Psoas muscle (tissue), 7 donors: ENCODE measurements at regions not wholly inside any gene's neighbourhood (a gene's known extent, or its start where the extent isn't known, plus 50 kb on each side); places are given as distances from the start of the nearest gene placed in this dataset.

Source experiments
- ATAC-seq, 4 donors: fragments of 200-7000 bp; cut with Tn5 transposase; one replicate each; pipeline ENCODE4 v1.9.1; 2020; ENCODE audit warnings: moderate library complexity in 3 of 4, mild to moderate bottlenecking in 2 of 4
- DNase-seq, 2 donors: peaks; one replicate each; pipeline ENCODE4 v3.0.0-alpha.2; 2020
- H3K27ac ChIP-seq: fragments of 200-600 bp; one replicate; pipeline ENCODE4 v1.8.0; 2022
- H3K27me3 ChIP-seq, 3 donors: fragments of 200-600 bp in 1 of 3; one replicate each; pipeline versions ENCODE4 v1.6.1 to v1.8.0; 2013 to 2022; ENCODE audit warnings: low read length in 2 of 3, mild to moderate bottlenecking in 2 of 3, moderate library complexity in 1 of 3; ENCODE audit not compliant: insufficient read depth in 3 of 3
- H3K36me3 ChIP-seq, 2 donors: fragments of 200-600 bp in 1 of 2; one replicate each; pipeline versions ENCODE4 v1.6.1 to v1.8.0; 2013 to 2022; ENCODE audit warnings: low read depth in 1 of 2, mild to moderate bottlenecking in 1 of 2, moderate library complexity in 1 of 2; ENCODE audit not compliant: insufficient read depth in 1 of 2
- H3K4me1 ChIP-seq: fragments of 200-600 bp; one replicate; pipeline ENCODE4 v1.8.0; 2022
- H3K4me3 ChIP-seq: fragments of 200-600 bp; one replicate; pipeline ENCODE4 v1.8.0; 2022; ENCODE audit warnings: mild to moderate bottlenecking
- H3K9me3 ChIP-seq: fragments of 200-600 bp; one replicate; pipeline ENCODE4 v1.8.0; 2022
- WGBS, 3 donors: extraction: QIAGEN DNeasy Blood & Tissue Kit; methylation state at CpG; one replicate each; pipeline versions ENCODE4 v1.1.6 to v1.1.7; 2013; 5-methylcytosine and 5-hydroxymethylcytosine counted together
- intact Hi-C, 2 donors: fragments of 100-400 bp; cut with DNase I; formaldehyde crosslinking; loops; one replicate each; pipeline versions ENCODE4 v1.11.0 to v1.14.2; 2022
- TF ChIP-seq, protein P1 (sequence below): fragments of 200-600 bp; IDR thresholded peaks from one replicate; pipeline ENCODE4 v1.8.0; 2022; ENCODE audit warnings: antibody characterized with exemption
- donor health status: healthy with polysubstance abuse.
- donor health status: DM: no; HTN: no; CAD: no; lungs with moderate emphysema.
- donor health status: Bipolar disorder and iron deficiency.
- donor health status: healthy.
- donor health status: DM: yes; HTN: yes; CAD: no.
- donor health status: DM: no; HTN: no; CAD: no.
- donor health status: DM: yes; HTN: yes; CAD: no.

DNA sequence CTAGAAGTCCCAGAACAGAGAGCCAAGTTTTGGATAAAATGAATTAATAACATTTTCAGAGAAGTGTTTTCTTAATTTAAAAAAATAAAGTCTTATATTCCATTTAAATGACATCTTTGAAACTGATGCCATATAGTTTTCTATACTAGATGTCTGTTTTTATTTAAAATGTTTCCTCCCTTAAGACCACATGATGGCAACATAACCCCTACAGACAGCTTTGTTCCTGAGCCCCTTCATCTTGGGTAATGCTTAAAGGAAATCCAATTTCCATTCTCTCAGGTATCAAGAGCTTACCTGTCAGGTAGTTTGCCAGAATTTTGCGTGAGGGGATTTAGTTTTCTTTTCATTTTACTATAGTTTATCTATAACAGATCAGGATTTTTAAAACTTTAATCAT is 181.4 kb upstream of the UGT8 start:
- no peak for DNase-seq
- H3K27me3 ChIP-seq, result no peaks in the 10 kb centered on the region
- H3K4me1 ChIP-seq, result no peaks in the 10 kb centered on the region
- no peak overlapping the region for H3K27ac ChIP-seq
- no peak for ATAC-seq
- H3K36me3 ChIP-seq, result no peaks in the 10 kb centered on the region
- intact Hi-C loops, result no loop called here
- TF ChIP-seq, protein P1, sequence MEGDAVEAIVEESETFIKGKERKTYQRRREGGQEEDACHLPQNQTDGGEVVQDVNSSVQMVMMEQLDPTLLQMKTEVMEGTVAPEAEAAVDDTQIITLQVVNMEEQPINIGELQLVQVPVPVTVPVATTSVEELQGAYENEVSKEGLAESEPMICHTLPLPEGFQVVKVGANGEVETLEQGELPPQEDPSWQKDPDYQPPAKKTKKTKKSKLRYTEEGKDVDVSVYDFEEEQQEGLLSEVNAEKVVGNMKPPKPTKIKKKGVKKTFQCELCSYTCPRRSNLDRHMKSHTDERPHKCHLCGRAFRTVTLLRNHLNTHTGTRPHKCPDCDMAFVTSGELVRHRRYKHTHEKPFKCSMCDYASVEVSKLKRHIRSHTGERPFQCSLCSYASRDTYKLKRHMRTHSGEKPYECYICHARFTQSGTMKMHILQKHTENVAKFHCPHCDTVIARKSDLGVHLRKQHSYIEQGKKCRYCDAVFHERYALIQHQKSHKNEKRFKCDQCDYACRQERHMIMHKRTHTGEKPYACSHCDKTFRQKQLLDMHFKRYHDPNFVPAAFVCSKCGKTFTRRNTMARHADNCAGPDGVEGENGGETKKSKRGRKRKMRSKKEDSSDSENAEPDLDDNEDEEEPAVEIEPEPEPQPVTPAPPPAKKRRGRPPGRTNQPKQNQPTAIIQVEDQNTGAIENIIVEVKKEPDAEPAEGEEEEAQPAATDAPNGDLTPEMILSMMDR, result no peak
- 2 to 30% (median 19%) methylated on average over 1 of the region's 1 CpG for WGBS, 3 donors
- H3K4me3 ChIP-seq, result no peak overlapping the region
- H3K9me3 ChIP-seq, result no peaks in the 10 kb centered on the region

DNA sequence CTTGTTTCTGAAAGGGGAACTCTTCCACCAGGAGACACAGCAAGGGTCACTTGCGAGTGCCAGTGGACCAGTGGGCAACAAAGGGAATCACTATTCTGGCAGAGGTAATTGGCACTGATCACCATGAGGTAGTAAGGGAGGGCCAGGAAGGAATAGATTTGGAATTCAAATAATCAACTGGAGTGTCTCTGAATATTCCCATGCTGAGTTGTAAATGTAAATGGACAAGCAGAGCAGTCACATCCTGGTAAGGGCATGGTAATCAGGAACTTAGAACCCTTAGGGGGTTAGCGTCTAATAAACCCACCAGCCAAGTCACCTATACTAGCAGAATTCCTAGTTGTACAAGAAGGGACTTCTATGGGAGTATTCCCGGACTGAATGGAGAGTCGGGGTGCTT is 178.5 kb upstream of the UGT8 start:
- no peak overlapping the region for H3K27ac ChIP-seq
- ATAC-seq (no peak), DNase-seq (no peak)
- WGBS, 3 donors, result 70 to 92% (median 79%) methylated on average over 4 of the region's 4 CpGs
- TF ChIP-seq, protein P1, result no peak
- H3K27me3 ChIP-seq, result no peaks in the 10 kb centered on the region
- no peak overlapping the region for H3K4me3 ChIP-seq
- no peaks in the 10 kb centered on the region for H3K9me3 ChIP-seq
- no peaks in the 10 kb centered on the region for H3K4me1 ChIP-seq
- H3K36me3 ChIP-seq, result no peaks in the 10 kb centered on the region
- intact Hi-C loops, result no loop called here

DNA sequence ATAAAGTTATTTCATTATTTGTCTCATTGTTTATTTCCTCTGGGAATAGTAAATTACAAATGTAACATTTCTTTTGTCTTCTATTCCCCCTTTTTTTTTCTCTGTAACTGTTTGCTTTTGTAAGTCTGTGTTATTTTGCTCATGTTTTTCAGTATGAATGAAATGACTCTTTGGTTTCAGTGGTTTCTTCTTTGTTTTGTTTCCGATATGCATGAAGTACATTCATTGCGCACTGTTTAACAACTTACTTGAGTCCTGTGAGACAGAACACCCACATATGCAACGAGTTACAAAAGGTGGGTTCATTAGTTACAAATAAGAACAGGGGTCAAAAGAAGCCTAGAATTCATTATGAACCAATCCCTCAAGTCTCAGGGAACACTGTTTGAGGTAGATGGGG is 175.0 kb upstream of the UGT8 start:
- TF ChIP-seq, protein P1, result no peak
- ATAC-seq (no peak), DNase-seq (no peak)
- no peaks in the 10 kb centered on the region for H3K4me1 ChIP-seq
- 80 to 84% (median 81%) methylated on average over 3 of the region's 3 CpGs for WGBS, 3 donors
- intact Hi-C loops, result no loop called here
- no peak overlapping the region for H3K4me3 ChIP-seq
- no peak overlapping the region for H3K27ac ChIP-seq
- no peaks in the 10 kb centered on the region for H3K9me3 ChIP-seq
- H3K27me3 ChIP-seq, result no peaks in the 10 kb centered on the region
- no peaks in the 10 kb centered on the region for H3K36me3 ChIP-seq

DNA sequence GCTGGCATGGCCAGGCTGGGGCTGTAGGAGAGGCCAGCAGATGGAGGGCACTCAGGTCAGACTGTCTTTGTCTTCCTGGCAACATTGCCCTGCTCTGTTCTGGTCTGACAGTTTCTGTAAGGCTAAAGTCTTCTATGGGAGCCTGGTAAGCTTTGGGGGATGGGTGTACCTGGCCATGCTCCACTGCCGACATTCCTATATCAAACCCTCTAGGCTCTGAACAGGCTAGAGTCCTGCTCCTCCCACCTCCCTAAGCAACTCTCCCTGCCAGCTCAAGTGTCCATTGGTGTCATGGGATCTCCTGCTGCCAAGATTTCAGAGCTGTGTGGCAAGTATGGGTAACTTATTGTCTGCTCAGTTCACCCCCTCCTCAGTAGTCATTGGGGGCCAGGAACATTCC is 163.5 kb upstream of the UGT8 start:
- H3K36me3 ChIP-seq, result no peaks in the 10 kb centered on the region
- ATAC-seq, result no peak
- no peaks in the 10 kb centered on the region for H3K27me3 ChIP-seq
- TF ChIP-seq, protein P1, result no peak
- 83 to 91% (median 90%) methylated on average over 1 of the region's 1 CpG for WGBS, 3 donors
- intact Hi-C loops, result no loop called here
- no peaks in the 10 kb centered on the region for H3K9me3 ChIP-seq
- no peak for DNase-seq
- H3K27ac ChIP-seq, result no peak overlapping the region
- no peak overlapping the region for H3K4me3 ChIP-seq
- no peaks in the 10 kb centered on the region for H3K4me1 ChIP-seq

DNA sequence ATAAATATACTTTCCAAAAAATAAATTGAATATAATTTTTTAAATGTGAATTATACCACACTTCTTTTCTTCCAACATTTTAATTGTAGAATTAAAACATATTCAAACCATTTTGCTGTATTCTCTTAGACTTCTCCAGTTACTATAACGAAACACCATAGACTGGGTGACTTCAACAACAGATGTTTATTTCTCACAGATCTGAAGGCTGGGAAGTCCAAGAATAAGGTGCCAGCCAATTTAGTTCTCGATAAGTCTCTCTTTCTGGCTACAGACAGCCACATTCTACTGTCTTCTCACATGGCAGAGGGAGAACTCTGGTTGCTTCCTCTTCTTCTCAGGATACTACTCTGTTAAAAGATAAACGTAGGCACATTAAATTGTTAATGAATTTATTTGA is 155.8 kb upstream of the UGT8 start:
- TF ChIP-seq, protein P1, result no peak
- Histone ChIP-seq H3K36me3 (no peaks in the 10 kb centered on the region), H3K27me3 (no peaks in the 10 kb centered on the region), H3K4me3 (no peak overlapping the region), H3K9me3 (no peaks in the 10 kb centered on the region), H3K27ac (no peak overlapping the region), H3K4me1 (no peaks in the 10 kb centered on the region)
- ATAC-seq, result no peak
- 37 to 61% (median 44%) methylated on average over 3 of the region's 3 CpGs for WGBS, 3 donors
- intact Hi-C loops, result no loop called here
- no peak for DNase-seq
